Endothelial cell of umbilical vein (primary cell): ENCODE measurements at regions not wholly inside any gene's neighbourhood (a gene's known extent, or its start where the extent isn't known, plus 50 kb on each side); places are given as distances from the start of the nearest gene placed in this dataset.

Experiments
- BruUV-seq: library from RNA; stranded (reverse); fragments of 400-500 nt; replicated peaks from 2 replicates; lab custom pipeline; 2021; lab: Mats Ljungman, UMichigan
- CTCF ChIA-PET: fragments of 300-600, 350-600 bp; sonication (Branson Sonifier 250); formaldehyde crosslinking; loops from one replicate; lab custom pipeline; 2021; ENCODE audit warnings: antibody characterized with exemption, inconsistent platforms; lab: Charles Lee
- POLR2A ChIA-PET: fragments of 300-600, 350-600 bp; sonication (Branson Sonifier 250); formaldehyde crosslinking; loops from one replicate; lab custom pipeline; 2021; ENCODE audit warnings: antibody characterized with exemption, inconsistent platforms; lab: Charles Lee
- DNase-seq: peaks from one replicate; pipeline ENCODE4 v3.0.0-alpha.2; 2011; ENCODE audit warnings: low read depth, low spot score
- FAIRE-seq: peaks from 2 replicates; lab custom pipeline; 2011; peaks lifted over from hg19 to GRCh38; lab: Jason Lieb, UNC
- H2AFZ ChIP-seq: 2 replicates; pipeline ENCODE4 v1.6.0; 2012; ENCODE audit warnings: low read depth, low read length, control low read depth, inconsistent platforms
- H3K27ac ChIP-seq: 2 replicates; pipeline ENCODE4 v1.5.1; 2011; ENCODE audit warnings: low read depth, mild to moderate bottlenecking, control low read depth, low read length, moderate library complexity; ENCODE audit not compliant: insufficient read depth
- H3K27me3 ChIP-seq, 2 experiments: 2 replicates each; pipeline versions ENCODE4 v1.6.0 to v1.6.1; 2011; ENCODE audit warnings: low read length in 2 of 2, mixed read lengths in 1 of 2; ENCODE audit not compliant: control insufficient read depth in 2 of 2, insufficient read depth in 2 of 2
- H3K36me3 ChIP-seq, 2 experiments: 2 replicates in 1 of 2; 3 replicates in 1 of 2; pipeline ENCODE4 v1.5.1; 2011; ENCODE audit warnings: low read length in 2 of 2, mild to moderate bottlenecking in 1 of 2, moderate library complexity in 1 of 2; ENCODE audit not compliant: control insufficient read depth in 2 of 2, insufficient read depth in 2 of 2; ENCODE audit errors: extremely low read depth in 1 of 2
- H3K4me1 ChIP-seq: 3 replicates; pipeline ENCODE4 v1.5.1; 2011; ENCODE audit warnings: mild to moderate bottlenecking, low read length; ENCODE audit not compliant: control insufficient read depth, insufficient read depth; ENCODE audit errors: extremely low read depth
- H3K4me2 ChIP-seq: 2 replicates; pipeline ENCODE4 v1.6.1; 2011; ENCODE audit warnings: low read length, control low read depth, mixed read lengths; ENCODE audit not compliant: insufficient read depth
- H3K4me3 ChIP-seq, 3 experiments: fragments of 200-600 bp in 1 of 3; sonication (generic), shearing (Covaris generic) in 1 of 3; replicated peaks in 1 of 3; 2 replicates each; pipeline ENCODE4 v1.5.1; 2011 to 2016; ENCODE audit warnings: control low read depth in 3 of 3, low read length in 3 of 3, mild to moderate bottlenecking in 2 of 3, inconsistent platforms in 1 of 3, low read depth in 1 of 3, moderate library complexity in 1 of 3; ENCODE audit not compliant: insufficient read depth in 1 of 3
- H3K79me2 ChIP-seq: 2 replicates; pipeline ENCODE4 v1.6.0; 2012; ENCODE audit warnings: low read length, inconsistent platforms; ENCODE audit not compliant: control insufficient read depth, insufficient read depth
- H3K9ac ChIP-seq: replicated peaks from 2 replicates; pipeline ENCODE3; 2011; ENCODE audit warnings: low read length, control low read depth; ENCODE audit not compliant: insufficient read depth; ENCODE audit errors: extremely low read depth
- H3K9me1 ChIP-seq: replicated peaks from 3 replicates; pipeline ENCODE4 v1.6.0; 2011; ENCODE audit warnings: mild to moderate bottlenecking, low read length; ENCODE audit not compliant: control insufficient read depth, insufficient read depth; ENCODE audit errors: extremely low read depth
- H3K9me3 ChIP-seq: replicated peaks from 2 replicates; pipeline ENCODE4 v1.5.1; 2012; ENCODE audit warnings: low read length, inconsistent platforms; ENCODE audit not compliant: control insufficient read depth, insufficient read depth
- H4K20me1 ChIP-seq: replicated peaks from 2 replicates; pipeline ENCODE3; 2011; ENCODE audit warnings: mild to moderate bottlenecking, low read length; ENCODE audit not compliant: control insufficient read depth, insufficient read depth; ENCODE audit errors: extremely low read depth
- EZH2 ChIP-seq: IDR thresholded peaks from 2 replicates; pipeline ENCODE4 v1.6.1; 2012; ENCODE audit warnings: borderline replicate concordance, low read depth, mild to moderate bottlenecking, moderate library complexity, low read length, inconsistent platforms; ENCODE audit not compliant: severe bottlenecking
- FOS ChIP-seq: IDR thresholded peaks from 2 replicates; pipeline ENCODE4 v1.6.1; 2011; ENCODE audit warnings: mild to moderate bottlenecking, low read length, moderate library complexity, borderline replicate concordance; ENCODE audit not compliant: insufficient read depth
- GATA2 ChIP-seq: IDR thresholded peaks from 2 replicates; pipeline ENCODE4 v1.7.0; 2011; ENCODE audit warnings: low read depth, mild to moderate bottlenecking, moderate library complexity, mixed read lengths, low read length; ENCODE audit not compliant: insufficient read length, insufficient read depth
- JUN ChIP-seq: IDR thresholded peaks from 2 replicates; pipeline ENCODE4 v1.6.1; 2011; ENCODE audit warnings: borderline replicate concordance, low read depth; ENCODE audit not compliant: insufficient read length, insufficient read depth
- MYC ChIP-seq: IDR thresholded peaks from one replicate; pipeline ENCODE4 v1.6.1; 2011; ENCODE audit warnings: mild to moderate bottlenecking, low read depth, low read length
- POLR2A ChIP-seq: IDR thresholded peaks from 2 replicates; pipeline ENCODE4 v1.6.1; 2012; ENCODE audit warnings: low read depth, mild to moderate bottlenecking, control low read depth, low read length
- POLR2AphosphoS5 ChIP-seq: IDR thresholded peaks from 2 replicates; pipeline ENCODE4 v1.6.1; 2012; ENCODE audit warnings: low read depth, mild to moderate bottlenecking, control low read depth, low read length, moderate library complexity; ENCODE audit not compliant: insufficient read depth
- dilution Hi-C: fragments of 300-500 bp; cut with MboI; formaldehyde crosslinking; loops from one replicate; pipeline ENCODE4 v1.15.0; 2019; ENCODE audit warnings: low sequenced_read_pairs; ENCODE audit not compliant: extremely low pct_ligation_motif_present
- intact Hi-C: fragments of 100-400 bp; cut with micrococcal nuclease; formaldehyde crosslinking; loops from one replicate; pipeline ENCODE4 v1.10.0; 2022
- TF ChIP-seq, protein P1 (sequence below): IDR thresholded peaks from 2 replicates; pipeline ENCODE4 v1.6.1; 2011; ENCODE audit not compliant: insufficient read depth, insufficient read length
- TF ChIP-seq, protein P2 (sequence below), 2 donors: IDR thresholded peaks; 1 replicate in 1 of 2; 2 replicates in 1 of 2; pipeline ENCODE4 v1.5.1; 2011; ENCODE audit warnings: low read length in 2 of 2, mild to moderate bottlenecking in 2 of 2, moderate library complexity in 2 of 2, control low read depth in 1 of 2, inconsistent platforms in 1 of 2, low read depth in 1 of 2; ENCODE audit not compliant: insufficient read depth in 1 of 2; ENCODE audit errors: extremely low read depth in 1 of 2

- CTCF ChIA-PET = no interaction called here
- no peaks in the 10 kb centered on the region for H3K9me1 ChIP-seq
- H3K4me2 ChIP-seq = no peak overlapping the region
- no peaks in the 10 kb centered on the region for H3K4me1 ChIP-seq
- no peaks in the 10 kb centered on the region for H3K36me3 ChIP-seq
- FAIRE-seq (no peak), DNase-seq (no peak)
- H4K20me1 ChIP-seq = no peaks in the 10 kb centered on the region
- no peak overlapping the region for H2AFZ ChIP-seq
- dilution Hi-C loops (no loop called here), intact Hi-C loops (no loop called here)
- H3K79me2 ChIP-seq = no peaks in the 10 kb centered on the region
- no peaks in the 10 kb centered on the region for H3K9me3 ChIP-seq
- H3K9ac ChIP-seq = no peak overlapping the region
- no peak overlapping the region for H3K4me3 ChIP-seq
- H3K27me3 ChIP-seq = no peaks in the 10 kb centered on the region
- POLR2A ChIA-PET = no interaction called here
- no peak overlapping the region for H3K27ac ChIP-seq
- BruUV-seq = no TSS peak
- no peak for TF ChIP-seq GATA2
- TF ChIP-seq EZH2 = no peak
- TF ChIP-seq JUN = no peak
These were observed 134.7 kb upstream of the FAT1 start for GRCh38 chr4:186858355-186858754.

GRCh38 chr4:186859420-186859819 lies 135.8 kb upstream of the FAT1 start:
- TF ChIP-seq POLR2AphosphoS5 (no peak), FOS (no peak), EZH2 (no peak), POLR2A (no peak), JUN (no peak), MYC (no peak), GATA2 (no peak)
- TF ChIP-seq, protein P1, sequence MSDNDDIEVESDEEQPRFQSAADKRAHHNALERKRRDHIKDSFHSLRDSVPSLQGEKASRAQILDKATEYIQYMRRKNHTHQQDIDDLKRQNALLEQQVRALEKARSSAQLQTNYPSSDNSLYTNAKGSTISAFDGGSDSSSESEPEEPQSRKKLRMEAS = no peak
- TF ChIP-seq, protein P2, sequence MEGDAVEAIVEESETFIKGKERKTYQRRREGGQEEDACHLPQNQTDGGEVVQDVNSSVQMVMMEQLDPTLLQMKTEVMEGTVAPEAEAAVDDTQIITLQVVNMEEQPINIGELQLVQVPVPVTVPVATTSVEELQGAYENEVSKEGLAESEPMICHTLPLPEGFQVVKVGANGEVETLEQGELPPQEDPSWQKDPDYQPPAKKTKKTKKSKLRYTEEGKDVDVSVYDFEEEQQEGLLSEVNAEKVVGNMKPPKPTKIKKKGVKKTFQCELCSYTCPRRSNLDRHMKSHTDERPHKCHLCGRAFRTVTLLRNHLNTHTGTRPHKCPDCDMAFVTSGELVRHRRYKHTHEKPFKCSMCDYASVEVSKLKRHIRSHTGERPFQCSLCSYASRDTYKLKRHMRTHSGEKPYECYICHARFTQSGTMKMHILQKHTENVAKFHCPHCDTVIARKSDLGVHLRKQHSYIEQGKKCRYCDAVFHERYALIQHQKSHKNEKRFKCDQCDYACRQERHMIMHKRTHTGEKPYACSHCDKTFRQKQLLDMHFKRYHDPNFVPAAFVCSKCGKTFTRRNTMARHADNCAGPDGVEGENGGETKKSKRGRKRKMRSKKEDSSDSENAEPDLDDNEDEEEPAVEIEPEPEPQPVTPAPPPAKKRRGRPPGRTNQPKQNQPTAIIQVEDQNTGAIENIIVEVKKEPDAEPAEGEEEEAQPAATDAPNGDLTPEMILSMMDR (IDR thresholded peaks at IDR 0.05; ENCODE audit: extremely low read depth in 1 of 2, insufficient read depth in 1 of 2, low read depth in 1 of 2, low read length in 2 of 2) = no peak
- H3K9me3 ChIP-seq = no peaks in the 10 kb centered on the region
- H3K27me3 ChIP-seq = peaks cover 0 to 2% of the 10 kb centered on the region in 2 experiments
- no peaks in the 10 kb centered on the region for H3K4me1 ChIP-seq
- ChIA-PET POLR2A (no interaction called here), CTCF (no interaction called here)
- BruUV-seq = no TSS peak
- DNase-seq = no peak
- H3K4me3 ChIP-seq = no peak overlapping the region
- no peak overlapping the region for H3K9ac ChIP-seq
- H3K4me2 ChIP-seq = no peak overlapping the region
- H3K27ac ChIP-seq = no peak overlapping the region
- H3K36me3 ChIP-seq = no peaks in the 10 kb centered on the region
- no peak for FAIRE-seq
- H3K79me2 ChIP-seq = no peaks in the 10 kb centered on the region
- H3K9me1 ChIP-seq = no peaks in the 10 kb centered on the region
- dilution Hi-C loops (no loop called here), intact Hi-C loops (no loop called here)
- no peaks in the 10 kb centered on the region for H4K20me1 ChIP-seq
- no peak overlapping the region for H2AFZ ChIP-seq
